ENCODE measurements at regions not wholly inside any gene's neighbourhood (a gene's known extent, or its start where the extent isn't known, plus 50 kb on each side); places are given as distances from the start of the nearest gene placed in this dataset.

DNA sequence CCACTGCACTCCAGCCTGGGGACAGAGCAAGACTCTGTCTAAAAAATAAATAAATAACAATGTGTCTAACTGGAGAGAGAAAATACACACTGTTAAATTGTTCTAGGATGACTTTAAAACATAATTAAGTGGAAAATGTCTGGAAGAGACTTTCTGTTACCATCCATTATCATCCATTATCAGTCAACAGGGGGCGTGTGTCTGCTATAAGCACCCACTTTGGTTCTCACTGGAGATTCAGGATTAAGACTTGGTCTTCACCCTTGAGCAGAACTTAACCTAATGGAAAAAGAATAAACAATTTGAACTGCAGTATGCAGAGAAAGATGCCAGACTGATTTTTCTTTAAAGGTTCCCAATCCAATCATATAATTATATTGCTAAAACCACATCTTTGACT is 999.8 kb upstream of the GYPC start:
- no peak for ATAC-seq
- DNase-seq (ENCODE audit: low spot score): no peak
- POLR2A ChIA-PET: no interaction called here
- no peaks in the 10 kb centered on the region; the same call in 1 of the 2 replicates for H3K27me3 Mint-ChIP-seq (ENCODE audit: low read depth)
- CTCF ChIA-PET: no interaction called here
- no peak overlapping the region for H3K27ac Mint-ChIP-seq
- peaks cover 34% of the 10 kb centered on the region for H3K36me3 Mint-ChIP-seq
- peaks cover 4% of the 10 kb centered on the region for H3K4me1 Mint-ChIP-seq
- TF ChIP-seq, protein P1, sequence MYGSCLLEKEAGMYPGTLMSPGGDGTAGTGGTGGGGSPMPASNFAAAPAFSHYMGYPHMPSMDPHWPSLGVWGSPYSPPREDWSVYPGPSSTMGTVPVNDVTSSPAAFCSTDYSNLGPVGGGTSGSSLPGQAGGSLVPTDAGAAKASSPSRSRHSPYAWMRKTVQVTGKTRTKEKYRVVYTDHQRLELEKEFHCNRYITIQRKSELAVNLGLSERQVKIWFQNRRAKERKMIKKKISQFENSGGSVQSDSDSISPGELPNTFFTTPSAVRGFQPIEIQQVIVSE (CRISPR knock-in tag; IDR thresholded peaks at IDR 0.05; ENCODE audit: borderline replicate concordance): no peak
- TF ChIP-seq ZNF396 (CRISPR knock-in tag; IDR thresholded peaks at IDR 0.05; ENCODE audit: borderline replicate concordance): no peak
- TF ChIP-seq SOX15 (CRISPR knock-in tag; IDR thresholded peaks at IDR 0.05): no peak
- TF ChIP-seq, protein P2, sequence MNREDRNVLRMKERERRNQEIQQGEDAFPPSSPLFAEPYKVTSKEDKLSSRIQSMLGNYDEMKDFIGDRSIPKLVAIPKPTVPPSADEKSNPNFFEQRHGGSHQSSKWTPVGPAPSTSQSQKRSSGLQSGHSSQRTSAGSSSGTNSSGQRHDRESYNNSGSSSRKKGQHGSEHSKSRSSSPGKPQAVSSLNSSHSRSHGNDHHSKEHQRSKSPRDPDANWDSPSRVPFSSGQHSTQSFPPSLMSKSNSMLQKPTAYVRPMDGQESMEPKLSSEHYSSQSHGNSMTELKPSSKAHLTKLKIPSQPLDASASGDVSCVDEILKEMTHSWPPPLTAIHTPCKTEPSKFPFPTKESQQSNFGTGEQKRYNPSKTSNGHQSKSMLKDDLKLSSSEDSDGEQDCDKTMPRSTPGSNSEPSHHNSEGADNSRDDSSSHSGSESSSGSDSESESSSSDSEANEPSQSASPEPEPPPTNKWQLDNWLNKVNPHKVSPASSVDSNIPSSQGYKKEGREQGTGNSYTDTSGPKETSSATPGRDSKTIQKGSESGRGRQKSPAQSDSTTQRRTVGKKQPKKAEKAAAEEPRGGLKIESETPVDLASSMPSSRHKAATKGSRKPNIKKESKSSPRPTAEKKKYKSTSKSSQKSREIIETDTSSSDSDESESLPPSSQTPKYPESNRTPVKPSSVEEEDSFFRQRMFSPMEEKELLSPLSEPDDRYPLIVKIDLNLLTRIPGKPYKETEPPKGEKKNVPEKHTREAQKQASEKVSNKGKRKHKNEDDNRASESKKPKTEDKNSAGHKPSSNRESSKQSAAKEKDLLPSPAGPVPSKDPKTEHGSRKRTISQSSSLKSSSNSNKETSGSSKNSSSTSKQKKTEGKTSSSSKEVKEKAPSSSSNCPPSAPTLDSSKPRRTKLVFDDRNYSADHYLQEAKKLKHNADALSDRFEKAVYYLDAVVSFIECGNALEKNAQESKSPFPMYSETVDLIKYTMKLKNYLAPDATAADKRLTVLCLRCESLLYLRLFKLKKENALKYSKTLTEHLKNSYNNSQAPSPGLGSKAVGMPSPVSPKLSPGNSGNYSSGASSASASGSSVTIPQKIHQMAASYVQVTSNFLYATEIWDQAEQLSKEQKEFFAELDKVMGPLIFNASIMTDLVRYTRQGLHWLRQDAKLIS (CRISPR knock-in tag; IDR thresholded peaks at IDR 0.05; ENCODE audit: borderline replicate concordance): no peak
- TF ChIP-seq TP53 (CRISPR knock-in tag; IDR thresholded peaks at IDR 0.05): no peak
- no peak for TF ChIP-seq NR2C2 (CRISPR knock-in tag; IDR thresholded peaks at IDR 0.05)
- TF ChIP-seq, protein P3, sequence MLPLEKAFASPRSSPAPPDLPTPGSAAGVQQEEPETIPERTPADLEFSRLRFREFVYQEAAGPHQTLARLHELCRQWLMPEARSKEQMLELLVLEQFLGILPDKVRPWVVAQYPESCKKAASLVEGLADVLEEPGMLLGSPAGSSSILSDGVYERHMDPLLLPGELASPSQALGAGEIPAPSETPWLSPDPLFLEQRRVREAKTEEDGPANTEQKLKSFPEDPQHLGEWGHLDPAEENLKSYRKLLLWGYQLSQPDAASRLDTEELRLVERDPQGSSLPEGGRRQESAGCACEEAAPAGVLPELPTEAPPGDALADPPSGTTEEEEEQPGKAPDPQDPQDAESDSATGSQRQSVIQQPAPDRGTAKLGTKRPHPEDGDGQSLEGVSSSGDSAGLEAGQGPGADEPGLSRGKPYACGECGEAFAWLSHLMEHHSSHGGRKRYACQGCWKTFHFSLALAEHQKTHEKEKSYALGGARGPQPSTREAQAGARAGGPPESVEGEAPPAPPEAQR (CRISPR knock-in tag; IDR thresholded peaks at IDR 0.05): no peak
- TF ChIP-seq TEAD4 (CRISPR knock-in tag; IDR thresholded peaks at IDR 0.05): no peak
- no peak for TF ChIP-seq CBFB (CRISPR knock-in tag; IDR thresholded peaks at IDR 0.05; ENCODE audit: low read depth)
- TF ChIP-seq, protein P4, sequence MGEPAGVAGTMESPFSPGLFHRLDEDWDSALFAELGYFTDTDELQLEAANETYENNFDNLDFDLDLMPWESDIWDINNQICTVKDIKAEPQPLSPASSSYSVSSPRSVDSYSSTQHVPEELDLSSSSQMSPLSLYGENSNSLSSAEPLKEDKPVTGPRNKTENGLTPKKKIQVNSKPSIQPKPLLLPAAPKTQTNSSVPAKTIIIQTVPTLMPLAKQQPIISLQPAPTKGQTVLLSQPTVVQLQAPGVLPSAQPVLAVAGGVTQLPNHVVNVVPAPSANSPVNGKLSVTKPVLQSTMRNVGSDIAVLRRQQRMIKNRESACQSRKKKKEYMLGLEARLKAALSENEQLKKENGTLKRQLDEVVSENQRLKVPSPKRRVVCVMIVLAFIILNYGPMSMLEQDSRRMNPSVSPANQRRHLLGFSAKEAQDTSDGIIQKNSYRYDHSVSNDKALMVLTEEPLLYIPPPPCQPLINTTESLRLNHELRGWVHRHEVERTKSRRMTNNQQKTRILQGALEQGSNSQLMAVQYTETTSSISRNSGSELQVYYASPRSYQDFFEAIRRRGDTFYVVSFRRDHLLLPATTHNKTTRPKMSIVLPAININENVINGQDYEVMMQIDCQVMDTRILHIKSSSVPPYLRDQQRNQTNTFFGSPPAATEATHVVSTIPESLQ (CRISPR knock-in tag; IDR thresholded peaks at IDR 0.05): no peak
- no peak for TF ChIP-seq TEAD1 (CRISPR knock-in tag; IDR thresholded peaks at IDR 0.05)
- no peak for TF ChIP-seq RELA (CRISPR knock-in tag; IDR thresholded peaks at IDR 0.05; ENCODE audit: borderline replicate concordance)
- TF ChIP-seq, protein P5, sequence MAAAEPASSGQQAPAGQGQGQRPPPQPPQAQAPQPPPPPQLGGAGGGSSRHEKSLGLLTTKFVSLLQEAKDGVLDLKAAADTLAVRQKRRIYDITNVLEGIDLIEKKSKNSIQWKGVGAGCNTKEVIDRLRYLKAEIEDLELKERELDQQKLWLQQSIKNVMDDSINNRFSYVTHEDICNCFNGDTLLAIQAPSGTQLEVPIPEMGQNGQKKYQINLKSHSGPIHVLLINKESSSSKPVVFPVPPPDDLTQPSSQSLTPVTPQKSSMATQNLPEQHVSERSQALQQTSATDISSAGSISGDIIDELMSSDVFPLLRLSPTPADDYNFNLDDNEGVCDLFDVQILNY (CRISPR knock-in tag; IDR thresholded peaks at IDR 0.05): no peak
- no peak for TF ChIP-seq ELF4 (CRISPR knock-in tag; IDR thresholded peaks at IDR 0.05; ENCODE audit: low read depth)
- TF ChIP-seq, protein P6, sequence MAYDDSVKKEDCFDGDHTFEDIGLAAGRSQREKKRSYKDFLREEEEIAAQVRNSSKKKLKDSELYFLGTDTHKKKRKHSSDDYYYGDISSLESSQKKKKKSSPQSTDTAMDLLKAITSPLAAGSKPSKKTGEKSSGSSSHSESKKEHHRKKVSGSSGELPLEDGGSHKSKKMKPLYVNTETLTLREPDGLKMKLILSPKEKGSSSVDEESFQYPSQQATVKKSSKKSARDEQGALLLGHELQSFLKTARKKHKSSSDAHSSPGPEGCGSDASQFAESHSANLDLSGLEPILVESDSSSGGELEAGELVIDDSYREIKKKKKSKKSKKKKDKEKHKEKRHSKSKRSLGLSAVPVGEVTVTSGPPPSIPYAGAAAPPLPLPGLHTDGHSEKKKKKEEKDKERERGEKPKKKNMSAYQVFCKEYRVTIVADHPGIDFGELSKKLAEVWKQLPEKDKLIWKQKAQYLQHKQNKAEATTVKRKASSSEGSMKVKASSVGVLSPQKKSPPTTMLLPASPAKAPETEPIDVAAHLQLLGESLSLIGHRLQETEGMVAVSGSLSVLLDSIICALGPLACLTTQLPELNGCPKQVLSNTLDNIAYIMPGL (CRISPR knock-in tag; IDR thresholded peaks at IDR 0.05): no peak
- no peak for TF ChIP-seq FOXP1 (CRISPR knock-in tag; IDR thresholded peaks at IDR 0.05; ENCODE audit: borderline replicate concordance)
- TF ChIP-seq, protein P7, sequence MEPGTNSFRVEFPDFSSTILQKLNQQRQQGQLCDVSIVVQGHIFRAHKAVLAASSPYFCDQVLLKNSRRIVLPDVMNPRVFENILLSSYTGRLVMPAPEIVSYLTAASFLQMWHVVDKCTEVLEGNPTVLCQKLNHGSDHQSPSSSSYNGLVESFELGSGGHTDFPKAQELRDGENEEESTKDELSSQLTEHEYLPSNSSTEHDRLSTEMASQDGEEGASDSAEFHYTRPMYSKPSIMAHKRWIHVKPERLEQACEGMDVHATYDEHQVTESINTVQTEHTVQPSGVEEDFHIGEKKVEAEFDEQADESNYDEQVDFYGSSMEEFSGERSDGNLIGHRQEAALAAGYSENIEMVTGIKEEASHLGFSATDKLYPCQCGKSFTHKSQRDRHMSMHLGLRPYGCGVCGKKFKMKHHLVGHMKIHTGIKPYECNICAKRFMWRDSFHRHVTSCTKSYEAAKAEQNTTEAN (CRISPR knock-in tag; IDR thresholded peaks at IDR 0.05): no peak
- TF ChIP-seq, protein P8, sequence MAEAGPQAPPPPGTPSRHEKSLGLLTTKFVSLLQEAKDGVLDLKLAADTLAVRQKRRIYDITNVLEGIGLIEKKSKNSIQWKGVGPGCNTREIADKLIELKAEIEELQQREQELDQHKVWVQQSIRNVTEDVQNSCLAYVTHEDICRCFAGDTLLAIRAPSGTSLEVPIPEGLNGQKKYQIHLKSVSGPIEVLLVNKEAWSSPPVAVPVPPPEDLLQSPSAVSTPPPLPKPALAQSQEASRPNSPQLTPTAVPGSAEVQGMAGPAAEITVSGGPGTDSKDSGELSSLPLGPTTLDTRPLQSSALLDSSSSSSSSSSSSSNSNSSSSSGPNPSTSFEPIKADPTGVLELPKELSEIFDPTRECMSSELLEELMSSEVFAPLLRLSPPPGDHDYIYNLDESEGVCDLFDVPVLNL (CRISPR knock-in tag; IDR thresholded peaks at IDR 0.05; ENCODE audit: borderline replicate concordance, low read depth): no peak
- no peak overlapping the region for H3K4me3 Mint-ChIP-seq
- H3K9me3 Mint-ChIP-seq: peaks cover 70% of the 10 kb centered on the region

All from WTC11 (cell line).